Endometrial microvascular endothelial cells (primary cell): ENCODE measurements at regions not wholly inside any gene's neighbourhood (a gene's known extent, or its start where the extent isn't known, plus 50 kb on each side); places are given as distances from the start of the nearest gene placed in this dataset.

ENCODE experiments used
- in situ Hi-C: cut with HindIII; loops from 2 replicates; pipeline ENCODE4 v1.10.0; 2017; ENCODE audit warnings: low sequenced_read_pairs, low pct_unique_long_range_greater_than_20kb; ENCODE audit errors: inconsistent ontology term

- in situ Hi-C loops = no loop called here
Measured at GRCh38 chr12:124464062-124464461, 103.3 kb downstream of the NCOR2 start.

- in situ Hi-C loops = no loop called here
Measured at GRCh38 chr12:124463341-124463921, 104.0 kb downstream of the NCOR2 start.

GRCh38 chr12:124462750-124463149 lies 104.7 kb downstream of the NCOR2 start:
- in situ Hi-C loops = no loop called here

- in situ Hi-C loops = no loop called here
Measured at GRCh38 chr12:124461851-124462623, 105.4 kb downstream of the NCOR2 start.

GRCh38 chr12:124461241-124461673 lies 106.2 kb downstream of the NCOR2 start:
- in situ Hi-C loops = no loop called here

- in situ Hi-C loops = no loop called here
Measured at GRCh38 chr12:124460771-124461170, 106.6 kb downstream of the NCOR2 start.

GRCh38 chr12:124459852-124460645 lies 107.4 kb downstream of the NCOR2 start:
- in situ Hi-C loops = no loop called here

GRCh38 chr12:124458992-124459851 lies 108.2 kb downstream of the NCOR2 start:
- in situ Hi-C loops = no loop called here

GRCh38 chr12:124458220-124458991 lies 109.0 kb downstream of the NCOR2 start:
- in situ Hi-C loops = no loop called here

GRCh38 chr12:124457287-124458219 lies 109.9 kb downstream of the NCOR2 start:
- in situ Hi-C loops = no loop called here

- in situ Hi-C loops = no loop called here
Measured at GRCh38 chr12:124456652-124457152, 110.7 kb downstream of the NCOR2 start.

GRCh38 chr12:124456133-124456651 lies 111.2 kb downstream of the NCOR2 start:
- in situ Hi-C loops = no loop called here

GRCh38 chr12:124455336-124455735 lies 112.1 kb downstream of the NCOR2 start:
- in situ Hi-C loops = no loop called here

GRCh38 chr12:124454735-124455134 lies 112.7 kb downstream of the NCOR2 start:
- in situ Hi-C loops = no loop called here

- in situ Hi-C loops = no loop called here
Measured at GRCh38 chr12:124454352-124454725, 113.1 kb downstream of the NCOR2 start.

GRCh38 chr12:124453419-124454351 lies 113.7 kb downstream of the NCOR2 start:
- in situ Hi-C loops = no loop called here
